ENCODE measurements at regions not wholly inside any gene's neighbourhood (a gene's known extent, or its start where the extent isn't known, plus 50 kb on each side); places are given as distances from the start of the nearest gene placed in this dataset.

- no peak for DNase-seq
These were observed 565.7 kb upstream of the WWC1 start for GRCh38 chr5:167725741-167726140.

- DNase-seq: no peak
These were observed 564.8 kb upstream of the WWC1 start for GRCh38 chr5:167726642-167727041.

GRCh38 chr5:167730121-167730520 lies 561.3 kb upstream of the WWC1 start:
- DNase-seq: no peak

GRCh38 chr5:167730656-167731055 lies 560.8 kb upstream of the WWC1 start:
- no peak for DNase-seq

- DNase-seq: no peak
These were observed 559.5 kb upstream of the WWC1 start for GRCh38 chr5:167731951-167732350.

DNA sequence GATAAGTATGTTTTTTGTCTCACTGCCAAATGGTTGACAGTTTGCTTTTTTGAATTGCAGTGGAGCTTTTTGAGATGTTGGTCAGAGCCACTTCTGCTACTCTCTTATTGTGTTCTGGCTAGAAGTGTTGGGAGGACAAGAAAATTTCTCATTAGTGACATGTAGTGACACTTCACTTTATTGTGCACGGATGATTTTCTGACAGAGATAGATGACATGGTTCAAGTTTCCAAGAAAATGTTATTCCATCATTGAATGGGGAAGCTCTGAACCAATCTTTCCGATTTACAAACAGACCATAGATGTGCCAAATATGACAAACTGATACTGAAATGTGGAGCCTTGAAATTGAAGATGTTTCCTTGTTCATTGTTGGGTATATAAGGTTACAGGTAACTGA lies 558.9 kb upstream of the WWC1 start:
- DNase-seq: no peak

DNA sequence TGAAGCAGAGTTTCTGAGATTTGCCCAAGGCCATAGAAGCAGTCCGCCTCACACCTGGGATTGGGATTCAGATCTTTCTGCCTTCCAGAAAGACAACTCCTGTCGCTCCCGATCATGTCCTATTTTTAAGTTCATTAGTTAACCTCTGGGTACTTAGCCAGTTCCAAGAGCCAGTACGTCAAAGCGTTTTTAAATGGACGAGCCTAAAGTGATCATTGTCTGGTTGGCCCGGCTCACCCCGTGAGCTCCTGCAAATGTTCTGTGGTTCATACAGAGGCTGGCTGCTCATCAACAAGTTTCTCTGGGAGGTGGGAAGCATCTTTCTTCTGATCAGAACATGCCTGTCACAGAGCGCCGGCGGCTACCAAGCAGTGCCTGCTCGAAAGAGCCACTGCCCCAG lies 554.5 kb upstream of the WWC1 start:
- no peak for DNase-seq

GRCh38 chr5:167743695-167744464 lies 547.6 kb upstream of the WWC1 start:
- DNase-seq: no peak

DNA sequence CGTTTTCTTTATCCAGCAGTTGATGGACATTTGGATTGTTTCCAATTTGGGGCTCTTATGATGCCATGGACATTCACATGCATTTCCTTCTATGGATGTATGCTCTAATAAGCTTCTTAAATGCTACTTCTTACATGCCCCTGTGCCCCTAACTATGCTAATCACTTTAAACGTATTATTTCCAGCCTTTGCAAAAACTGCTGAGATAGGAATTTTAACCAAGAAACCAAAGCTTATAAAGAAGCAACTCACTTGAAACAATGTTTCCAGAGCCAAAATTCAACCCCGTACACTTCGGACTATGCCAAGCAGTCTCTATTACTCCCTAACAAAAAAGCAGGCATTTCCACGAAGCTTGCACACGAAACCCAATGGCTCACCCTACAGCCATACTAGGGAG lies 545.6 kb upstream of the WWC1 start:
- DNase-seq: no peak

DNA sequence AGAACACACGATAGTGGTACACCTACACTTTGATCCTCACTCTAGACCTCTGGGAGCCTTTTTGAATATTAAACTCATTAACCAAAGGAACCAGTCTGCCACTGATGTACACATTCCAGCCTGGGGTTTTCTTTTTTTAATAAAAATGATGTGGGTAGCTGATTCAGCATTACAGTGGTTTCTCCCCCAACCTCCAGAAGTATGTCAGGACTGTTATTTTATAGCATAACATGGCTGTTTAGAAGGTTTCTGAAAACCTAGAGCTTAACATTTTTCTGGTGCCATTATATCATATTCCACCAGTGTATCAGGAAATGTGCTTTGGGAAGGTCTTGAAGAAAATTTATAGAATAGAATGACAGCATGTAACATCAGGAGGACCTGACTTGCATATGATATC lies 540.9 kb upstream of the WWC1 start:
- DNase-seq: no peak

DNA sequence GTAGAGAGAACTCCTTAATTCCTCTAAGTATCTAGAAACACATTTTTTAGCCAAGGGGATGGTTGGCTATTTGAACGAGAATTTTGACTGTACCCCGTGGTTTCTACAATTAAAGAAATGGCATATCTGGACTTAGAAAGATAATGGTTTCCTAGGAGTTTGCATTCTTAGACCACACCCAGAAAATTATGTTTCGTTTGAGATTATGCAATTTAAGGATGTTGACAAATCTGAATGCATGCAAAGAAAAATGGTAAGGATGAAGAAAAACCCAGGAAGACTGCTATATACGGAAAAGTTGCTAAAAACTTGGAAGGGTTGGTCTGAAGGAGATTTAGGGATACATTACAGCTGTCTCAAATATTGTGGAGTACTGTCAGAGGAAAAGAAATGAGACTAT lies 538.5 kb upstream of the WWC1 start:
- DNase-seq: no peak

- DNase-seq: no peak
These were observed 537.5 kb upstream of the WWC1 start for GRCh38 chr5:167753725-167754490.

GRCh38 chr5:167754501-167755021 lies 536.9 kb upstream of the WWC1 start:
- DNase-seq: no peak

GRCh38 chr5:167755420-167755819 lies 536.0 kb upstream of the WWC1 start:
- no peak for DNase-seq

- no peak for DNase-seq
These were observed 532.2 kb upstream of the WWC1 start for GRCh38 chr5:167759057-167759821.

- DNase-seq: no peak
These were observed 527.7 kb upstream of the WWC1 start for GRCh38 chr5:167763772-167764171.

GRCh38 chr5:167764641-167765289 lies 526.7 kb upstream of the WWC1 start:
- DNase-seq: no peak

DNA sequence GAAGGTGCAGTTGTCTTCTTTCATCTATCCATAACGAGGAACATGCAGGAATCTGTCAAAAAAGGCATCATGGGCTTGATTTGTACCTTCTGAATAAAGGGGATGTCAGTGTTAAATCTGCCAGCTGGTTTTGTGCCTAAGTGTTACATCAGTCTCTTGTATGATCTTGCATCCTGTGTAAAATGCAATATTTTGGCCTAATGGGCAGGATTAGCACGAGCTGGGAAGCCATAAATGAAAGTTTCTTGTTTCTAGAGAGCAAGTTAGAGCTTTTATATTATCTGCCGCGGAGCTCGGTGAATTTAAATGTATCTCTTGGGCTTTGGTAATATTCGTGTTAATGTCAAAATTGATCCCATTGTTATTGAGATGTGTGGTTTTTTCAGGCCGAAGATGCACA lies 526.1 kb upstream of the WWC1 start:
- DNase-seq: no peak

- DNase-seq: no peak
These were observed 524.5 kb upstream of the WWC1 start for GRCh38 chr5:167766957-167767356.

DNA sequence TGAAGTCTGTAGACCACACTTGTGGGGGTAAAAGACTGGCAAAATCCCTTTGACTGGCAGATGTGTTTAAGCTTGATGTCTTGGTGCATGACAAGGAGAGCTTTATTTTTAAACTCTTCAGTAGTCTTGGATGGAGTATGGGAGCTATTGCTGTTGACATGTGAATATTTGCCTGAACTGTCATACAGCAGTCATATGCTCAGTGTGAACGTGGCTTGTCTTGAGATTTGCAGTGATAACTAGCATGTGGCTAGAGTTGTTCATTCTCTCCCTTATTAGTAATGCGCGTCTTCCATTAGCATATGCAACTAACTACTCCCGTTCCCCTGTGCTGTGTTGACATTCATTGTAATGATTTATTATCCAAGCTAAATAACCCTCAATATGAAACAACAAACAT lies 523.6 kb upstream of the WWC1 start:
- DNase-seq: no peak

DNA sequence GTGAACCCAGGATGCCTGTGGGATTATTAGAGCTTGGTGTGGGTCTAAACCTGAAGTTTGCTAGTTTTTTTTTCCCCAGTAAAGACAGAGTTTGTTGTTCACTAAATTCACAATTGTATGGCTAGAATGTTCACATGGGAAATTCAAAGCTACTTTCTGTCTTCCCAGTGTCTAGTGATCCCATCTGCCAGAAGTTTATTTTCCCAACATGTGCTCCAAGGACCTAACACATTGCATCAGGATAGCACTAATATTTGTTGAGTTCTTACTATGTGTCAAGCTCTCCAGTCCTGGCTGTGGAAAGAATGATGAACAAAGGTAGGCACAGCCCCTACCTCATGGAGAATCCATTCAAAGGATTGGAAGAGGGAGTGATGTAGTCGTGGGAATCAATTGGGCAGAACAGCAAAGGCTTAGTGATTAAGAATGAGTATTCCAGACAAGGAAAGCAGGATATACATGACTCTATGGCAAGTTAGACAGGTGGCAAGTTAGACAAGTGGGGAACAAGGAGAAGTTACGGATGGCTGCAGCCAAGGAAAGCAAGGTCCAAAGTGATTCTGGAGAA lies 521.5 kb upstream of the WWC1 start:
- DNase-seq: no peak

DNA sequence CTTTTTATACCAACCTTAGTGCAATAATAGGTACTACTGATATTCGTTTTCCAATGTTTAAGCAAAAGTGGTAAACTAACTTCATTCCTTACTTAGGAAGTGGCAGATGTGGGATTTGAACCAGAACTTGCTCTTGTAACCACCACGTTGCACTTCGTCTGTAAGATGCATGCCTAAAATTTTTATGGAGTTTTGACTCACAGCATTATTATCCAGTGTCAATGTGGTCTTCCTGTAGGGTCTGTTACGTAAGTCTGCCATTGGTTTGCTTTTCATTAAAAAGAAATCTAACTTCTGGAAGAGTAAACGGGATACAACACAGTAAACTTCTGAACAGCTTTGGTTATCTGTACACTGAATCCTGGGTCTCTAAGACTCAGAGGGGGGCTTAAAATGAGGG lies 521.0 kb upstream of the WWC1 start:
- no peak for DNase-seq

- no peak for DNase-seq
These were observed 519.9 kb upstream of the WWC1 start for GRCh38 chr5:167771571-167771970.

All from left hindlimb (tissue), 1 donor.